Hepatic stellate cell (primary cell): ENCODE measurements at regions not wholly inside any gene's neighbourhood (a gene's known extent, or its start where the extent isn't known, plus 50 kb on each side); places are given as distances from the start of the nearest gene placed in this dataset.
"Not testable (repeated sequence)": the region's sequence is repeated elsewhere in the genome, so short reads cannot be mapped to it uniquely, and the experiment has no call there.

Experiments used
- DNase-seq: peaks from one replicate; pipeline ENCODE4 v3.0.0; 2011; ENCODE audit warnings: low spot score

GRCh38 chr9:31334837-31335528 is 1049.5 kb upstream of the ACO1 start:
- DNase-seq: no peak

- no peak for DNase-seq
These were observed 1048.8 kb upstream of the ACO1 start for GRCh38 chr9:31335529-31336234.

- no peak for DNase-seq
These were observed 1048.1 kb upstream of the ACO1 start for GRCh38 chr9:31336386-31336785.

GRCh38 chr9:31336841-31337240 is 1047.6 kb upstream of the ACO1 start:
- DNase-seq: no peak

GRCh38 chr9:31347082-31347617 is 1037.3 kb upstream of the ACO1 start:
- DNase-seq: no peak

GRCh38 chr9:31355159-31355882 is 1029.1 kb upstream of the ACO1 start:
- no peak for DNase-seq

GRCh38 chr9:31355965-31356364 is 1028.5 kb upstream of the ACO1 start:
- no peak for DNase-seq

GRCh38 chr9:31359071-31359470 is 1025.4 kb upstream of the ACO1 start:
- DNase-seq: no peak

GRCh38 chr9:31364171-31364570 is 1020.3 kb upstream of the ACO1 start:
- no peak for DNase-seq

- DNase-seq: no peak
These were observed 1011.5 kb upstream of the ACO1 start for GRCh38 chr9:31372799-31373587.

- no peak for DNase-seq
These were observed 1007.1 kb upstream of the ACO1 start for GRCh38 chr9:31377358-31377757.

GRCh38 chr9:31388660-31389059 is 995.8 kb upstream of the ACO1 start:
- no peak for DNase-seq

GRCh38 chr9:31389075-31389474 is 995.4 kb upstream of the ACO1 start:
- DNase-seq: no peak

GRCh38 chr9:31390403-31391025 is 993.9 kb upstream of the ACO1 start:
- DNase-seq: no peak

- no peak for DNase-seq
These were observed 991.2 kb upstream of the ACO1 start for GRCh38 chr9:31393240-31393639.

GRCh38 chr9:31394015-31394473 is 990.4 kb upstream of the ACO1 start:
- DNase-seq: no peak

GRCh38 chr9:31412081-31412480 is 972.4 kb upstream of the ACO1 start:
- no peak for DNase-seq

- DNase-seq: no peak
These were observed 969.3 kb upstream of the ACO1 start for GRCh38 chr9:31415164-31415563.

GRCh38 chr9:31418419-31418818 is 966.0 kb upstream of the ACO1 start:
- DNase-seq: no peak

GRCh38 chr9:31443630-31444457 is 940.6 kb upstream of the ACO1 start:
- DNase-seq: not testable (repeated sequence)

GRCh38 chr9:31445357-31445756 is 939.1 kb upstream of the ACO1 start:
- no peak for DNase-seq
